ENCODE measurements at regions not wholly inside any gene's neighbourhood (a gene's known extent, or its start where the extent isn't known, plus 50 kb on each side); places are given as distances from the start of the nearest gene placed in this dataset.
A peak's percentile ranks its signal among the peaks of the same experiment; 100 is the strongest.

GRCh38 chrX:120749141-120749846 is 119.4 kb upstream of the C1GALT1C1 start:
- TF ChIP-seq POLR2AphosphoS5 (IDR thresholded peaks at IDR 0.05; ENCODE audit: insufficient read depth, low read depth, low read length) (peak; percentile 33), POLR2A (IDR thresholded peaks at IDR 0.05; ENCODE audit: low read depth, low read length) (no peak), EZH2 (IDR thresholded peaks at IDR 0.05; ENCODE audit: borderline replicate concordance, low read depth, low read length, severe bottlenecking) (no peak), GATA2 (IDR thresholded peaks at IDR 0.05; ENCODE audit: insufficient read depth, insufficient read length, low read depth, low read length) (no peak)
- TF ChIP-seq, protein P1, sequence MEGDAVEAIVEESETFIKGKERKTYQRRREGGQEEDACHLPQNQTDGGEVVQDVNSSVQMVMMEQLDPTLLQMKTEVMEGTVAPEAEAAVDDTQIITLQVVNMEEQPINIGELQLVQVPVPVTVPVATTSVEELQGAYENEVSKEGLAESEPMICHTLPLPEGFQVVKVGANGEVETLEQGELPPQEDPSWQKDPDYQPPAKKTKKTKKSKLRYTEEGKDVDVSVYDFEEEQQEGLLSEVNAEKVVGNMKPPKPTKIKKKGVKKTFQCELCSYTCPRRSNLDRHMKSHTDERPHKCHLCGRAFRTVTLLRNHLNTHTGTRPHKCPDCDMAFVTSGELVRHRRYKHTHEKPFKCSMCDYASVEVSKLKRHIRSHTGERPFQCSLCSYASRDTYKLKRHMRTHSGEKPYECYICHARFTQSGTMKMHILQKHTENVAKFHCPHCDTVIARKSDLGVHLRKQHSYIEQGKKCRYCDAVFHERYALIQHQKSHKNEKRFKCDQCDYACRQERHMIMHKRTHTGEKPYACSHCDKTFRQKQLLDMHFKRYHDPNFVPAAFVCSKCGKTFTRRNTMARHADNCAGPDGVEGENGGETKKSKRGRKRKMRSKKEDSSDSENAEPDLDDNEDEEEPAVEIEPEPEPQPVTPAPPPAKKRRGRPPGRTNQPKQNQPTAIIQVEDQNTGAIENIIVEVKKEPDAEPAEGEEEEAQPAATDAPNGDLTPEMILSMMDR (IDR thresholded peaks at IDR 0.05; ENCODE audit: extremely low read depth in 1 of 2, insufficient read depth in 1 of 2, low read depth in 1 of 2, low read length in 2 of 2) = no peak
